HCT116 (cell line): ENCODE measurements at regions not wholly inside any gene's neighbourhood (a gene's known extent, or its start where the extent isn't known, plus 50 kb on each side); places are given as distances from the start of the nearest gene placed in this dataset.

Experiments
- ATAC-seq: fragments of 200-7000 bp; cut with Tn5 transposase; 2 replicates; pipeline ENCODE4 v1.9.1; 2020; ENCODE audit warnings: mild to moderate bottlenecking, moderate library complexity
- BruUV-seq: library from RNA; stranded (reverse); fragments of 400-500 nt; replicated peaks from 2 replicates; lab custom pipeline; 2021; lab: Mats Ljungman, UMichigan
- CTCF ChIA-PET: fragments of 300-600 bp; sonication (Branson Sonifier 250); formaldehyde crosslinking; loops from one replicate; lab custom pipeline; 2021; ENCODE audit warnings: antibody characterized with exemption; lab: Charles Lee
- POLR2A ChIA-PET: fragments of 300-600, 350-600 bp; sonication (Branson Sonifier 250); formaldehyde crosslinking; loops from one replicate; lab custom pipeline; 2021; ENCODE audit warnings: antibody characterized with exemption; lab: Charles Lee
- RAD21 ChIA-PET, 2 experiments: fragments of 300-600 bp; sonication (Branson Sonifier 250); formaldehyde crosslinking; loops; one replicate each; lab custom pipeline; 2023; ENCODE audit warnings: low total read pairs in 2 of 2; ENCODE audit not compliant: uncharacterized antibody in 2 of 2, unreplicated experiment in 2 of 2, low non-redundant PET in 1 of 2; lab: Charles Lee
- DNase-seq: peaks from one replicate; pipeline ENCODE4 v3.0.0-alpha.2; 2010; ENCODE audit warnings: low read depth, low spot score
- H2AFZ ChIP-seq: fragments of 200-600 bp; shearing (Covaris generic), sonication (generic); 2 replicates; pipeline ENCODE4 v1.6.1; 2017; ENCODE audit warnings: low read depth, mixed run types, mixed read lengths, antibody characterized with exemption, low read length; ENCODE audit not compliant: poor library complexity, severe bottlenecking
- H3K27ac ChIP-seq: 2 replicates; pipeline ENCODE4 v1.5.1; 2012; ENCODE audit warnings: low read depth, low read length
- H3K27me3 ChIP-seq: fragments of 200-600 bp; sonication (generic); 2 replicates; pipeline ENCODE4 v1.6.1; 2016; ENCODE audit warnings: mixed run types, low read length, mixed read lengths; ENCODE audit not compliant: insufficient read depth
- H3K36me3 ChIP-seq, 2 experiments: fragments of 200-500 bp in 1 of 2; fragments of 200-600 bp in 1 of 2; sonication (Bioruptor generic) in 1 of 2; sonication (generic) in 1 of 2; 2 replicates each; pipeline versions ENCODE4 v1.5.1 to v1.6.1; 2014 to 2016; ENCODE audit warnings: low read length in 2 of 2, inconsistent platforms in 1 of 2, mixed read lengths in 1 of 2, mixed run types in 1 of 2; ENCODE audit not compliant: insufficient read depth in 2 of 2, control insufficient read depth in 1 of 2
- H3K4me1 ChIP-seq, 2 experiments: fragments of 200-600 bp in 1 of 2; sonication (generic) in 1 of 2; 2 replicates each; pipeline versions ENCODE4 v1.5.1 to v1.6.1; 2012 to 2017; ENCODE audit warnings: low read length in 2 of 2, inconsistent platforms in 1 of 2, mild to moderate bottlenecking in 1 of 2, mixed read lengths in 1 of 2, mixed run types in 1 of 2, moderate library complexity in 1 of 2; ENCODE audit not compliant: insufficient read depth in 2 of 2, control insufficient read depth in 1 of 2
- H3K4me2 ChIP-seq: fragments of 200-600 bp; sonication (generic); 2 replicates; pipeline ENCODE4 v1.6.1; 2017; ENCODE audit warnings: mixed run types, low read length, mixed read lengths
- H3K4me3 ChIP-seq, 2 experiments: fragments of 200-600 bp in 1 of 2; sonication (generic) in 1 of 2; replicated peaks in 1 of 2; 2 replicates each; pipeline ENCODE4 v1.5.1; 2011 to 2016; ENCODE audit warnings: low read length in 2 of 2, control low read depth in 1 of 2, low read depth in 1 of 2, mild to moderate bottlenecking in 1 of 2, mixed read lengths in 1 of 2, mixed run types in 1 of 2
- H3K79me2 ChIP-seq: fragments of 200-600 bp; sonication (generic); 2 replicates; pipeline ENCODE4 v1.6.1; 2017; ENCODE audit warnings: mild to moderate bottlenecking, mixed run types, low read length, moderate library complexity, mixed read lengths; ENCODE audit not compliant: insufficient read depth
- H3K9ac ChIP-seq: fragments of 200-600 bp; sonication (generic); 2 replicates; pipeline ENCODE4 v1.6.1; 2016; ENCODE audit warnings: low read length, mixed read lengths
- H3K9me2 ChIP-seq: fragments of 200-600 bp; sonication (generic), shearing (Covaris generic); 2 replicates; pipeline ENCODE4 v1.6.1; 2017; ENCODE audit warnings: mixed run types, mild to moderate bottlenecking, moderate library complexity; ENCODE audit not compliant: insufficient read depth
- H3K9me3 ChIP-seq, 2 experiments: fragments of 200-500 bp in 1 of 2; fragments of 200-600 bp in 1 of 2; sonication (Bioruptor generic) in 1 of 2; sonication (generic) in 1 of 2; 2 replicates each; pipeline ENCODE4 v1.6.1; 2014 to 2017; ENCODE audit warnings: low read length in 2 of 2, mixed read lengths in 2 of 2, inconsistent platforms in 1 of 2, low read depth in 1 of 2, mild to moderate bottlenecking in 1 of 2, mixed run types in 1 of 2, moderate library complexity in 1 of 2; ENCODE audit not compliant: control insufficient read depth in 1 of 2, insufficient read depth in 1 of 2
- H4K20me1 ChIP-seq: fragments of 200-600 bp; sonication (generic), shearing (Covaris generic); 2 replicates; pipeline ENCODE4 v1.6.1; 2017; ENCODE audit warnings: mixed run types, mild to moderate bottlenecking, moderate library complexity; ENCODE audit not compliant: insufficient read depth
- ATF3 ChIP-seq: IDR thresholded peaks from 2 replicates; pipeline ENCODE4 v1.6.1; 2012
- CBX3 ChIP-seq: IDR thresholded peaks from 2 replicates; pipeline ENCODE4 v1.6.1; 2012; ENCODE audit warnings: low read depth
- CTCF ChIP-seq, 3 experiments: fragments of 200-600 bp in 1 of 3; sonication (generic) in 1 of 3; IDR thresholded peaks in 2 of 3; conservative IDR thresholded peaks in 1 of 3; 2 replicates each; pipeline ENCODE4 v1.5.1; 2012 to 2017; ENCODE audit warnings: low read depth in 2 of 3, low read length in 2 of 3, antibody characterized with exemption in 1 of 3, borderline replicate concordance in 1 of 3, control low read depth in 1 of 3, mild to moderate bottlenecking in 1 of 3, mixed read lengths in 1 of 3, mixed run types in 1 of 3, moderate library complexity in 1 of 3; ENCODE audit not compliant: insufficient read depth in 1 of 3
- EGR1 ChIP-seq: IDR thresholded peaks from 2 replicates; pipeline ENCODE4 v1.6.1; 2012; ENCODE audit warnings: low read depth
- ELF1 ChIP-seq: IDR thresholded peaks from 2 replicates; pipeline ENCODE4 v1.6.1; 2012; ENCODE audit warnings: low read depth, borderline replicate concordance
- EZH2 ChIP-seq: fragments of 200-600 bp; sonication (generic); IDR thresholded peaks from 2 replicates; pipeline ENCODE4 v1.6.1; 2017; ENCODE audit warnings: antibody characterized with exemption, mixed run types
- FOSL1 ChIP-seq: IDR thresholded peaks from 2 replicates; pipeline ENCODE4 v1.6.1; 2012; ENCODE audit warnings: low read depth
- JUND ChIP-seq: IDR thresholded peaks from 2 replicates; pipeline ENCODE4 v1.6.1; 2012
- MAX ChIP-seq: IDR thresholded peaks from 2 replicates; pipeline ENCODE4 v1.6.1; 2012
- POLR2A ChIP-seq: IDR thresholded peaks from 2 replicates; pipeline ENCODE4 v1.7.0; 2011; ENCODE audit warnings: borderline replicate concordance; ENCODE audit not compliant: insufficient read depth, insufficient read length; ENCODE audit errors: extremely low read depth
- RAD21 ChIP-seq: IDR thresholded peaks from 2 replicates; pipeline ENCODE4 v1.6.1; 2012; ENCODE audit warnings: low read depth, mild to moderate bottlenecking
- SP1 ChIP-seq: IDR thresholded peaks from 2 replicates; pipeline ENCODE4 v1.6.1; 2012; ENCODE audit warnings: low read depth
- TCF7L2 ChIP-seq: IDR thresholded peaks from 2 replicates; pipeline ENCODE4 v1.7.0; 2011; ENCODE audit warnings: borderline replicate concordance, inconsistent platforms; ENCODE audit not compliant: insufficient read depth, insufficient read length; ENCODE audit errors: extremely low read depth
- YY1 ChIP-seq: IDR thresholded peaks from 2 replicates; pipeline ENCODE4 v1.6.1; 2011; ENCODE audit warnings: low read length, low read depth, moderate library complexity, mild to moderate bottlenecking; ENCODE audit not compliant: insufficient replicate concordance; ENCODE audit errors: extremely low read depth
- ZBTB33 ChIP-seq: IDR thresholded peaks from 2 replicates; pipeline ENCODE4 v1.6.1; 2011; ENCODE audit warnings: mild to moderate bottlenecking, low read length, moderate library complexity; ENCODE audit not compliant: insufficient replicate concordance; ENCODE audit errors: extremely low read depth
- ZNF274 ChIP-seq: fragments of 200-500 bp; sonication (Bioruptor generic); IDR thresholded peaks from 2 replicates; pipeline ENCODE4 v1.6.1; 2014; ENCODE audit warnings: mild to moderate bottlenecking, low read depth, low read length, inconsistent platforms
- intact Hi-C: fragments of 100-400 bp; cut with micrococcal nuclease; formaldehyde crosslinking; loops from 2 replicates; pipeline ENCODE4 v1.10.0; 2022

GRCh38 chr2:52210161-52210560, 1178.2 kb upstream of the NRXN1 start:
- CTCF ChIA-PET, result no interaction called here
- no peaks in the 10 kb centered on the region for H3K36me3 ChIP-seq
- BruUV-seq, result no TSS peak
- no peak for DNase-seq
- no peak overlapping the region for H3K9ac ChIP-seq
- H3K27me3 ChIP-seq, result no peaks in the 10 kb centered on the region
- no peak for TF ChIP-seq ATF3
- no peak for TF ChIP-seq ELF1
- TF ChIP-seq POLR2A, result no peak
- TF ChIP-seq JUND, result no peak
- TF ChIP-seq YY1, result no peak
- no peak for TF ChIP-seq FOSL1
- TF ChIP-seq CBX3, result no peak
- no peak for TF ChIP-seq ZNF274
- no peak for TF ChIP-seq ZBTB33
- no peak for TF ChIP-seq EGR1
- no peak for TF ChIP-seq SP1
- no peak for TF ChIP-seq CTCF (IDR thresholded peaks at IDR 0.05 in 2 of 3, conservative IDR thresholded peaks at IDR 0.05 in 1 of 3; ENCODE audit: borderline replicate concordance in 1 of 3, insufficient read depth in 1 of 3, low read depth in 2 of 3, low read length in 2 of 3)
- no peak for TF ChIP-seq MAX
- TF ChIP-seq RAD21, result no peak
- TF ChIP-seq EZH2, result no peak
- TF ChIP-seq TCF7L2, result no peak
- TF ChIP-seq, all 23 proteins: peak for 0
- POLR2A ChIA-PET, result no interaction called here
- no peak for ATAC-seq
- RAD21 ChIA-PET, result no interaction called here
- no peak overlapping the region for H3K4me2 ChIP-seq
- H3K4me3 ChIP-seq, result no peak overlapping the region
- intact Hi-C loops, result no loop called here
- H3K9me3 ChIP-seq, result no peaks in the 10 kb centered on the region
- H4K20me1 ChIP-seq, result no peaks in the 10 kb centered on the region
- no peaks in the 10 kb centered on the region for H3K4me1 ChIP-seq
- H3K79me2 ChIP-seq, result no peaks in the 10 kb centered on the region
- no peak overlapping the region for H3K27ac ChIP-seq
- H3K9me2 ChIP-seq, result no peaks in the 10 kb centered on the region
- no peak overlapping the region for H2AFZ ChIP-seq
